SK-N-MC (cell line): ENCODE measurements at regions not wholly inside any gene's neighbourhood (a gene's known extent, or its start where the extent isn't known, plus 50 kb on each side); places are given as distances from the start of the nearest gene placed in this dataset.

Experiments used
- DNase-seq: peaks from one replicate; pipeline ENCODE4 v3.0.0-alpha.2; 2011; ENCODE audit warnings: low read depth, low spot score
- H3K27ac ChIP-seq: fragments of 200-600 bp; sonication (generic); 2 replicates; pipeline ENCODE4 v1.5.1; 2016; ENCODE audit warnings: mixed run types
- H3K36me3 ChIP-seq: fragments of 200-600 bp; sonication (generic); 2 replicates; pipeline ENCODE4 v1.6.1; 2017; ENCODE audit warnings: antibody characterized with exemption, low read length, mixed read lengths; ENCODE audit not compliant: insufficient read depth
- H3K4me3 ChIP-seq: fragments of 200-600 bp; sonication (generic); 2 replicates; pipeline ENCODE4 v1.5.1; 2016
- H3K9ac ChIP-seq: fragments of 200-600 bp; sonication (generic); 2 replicates; pipeline ENCODE4 v1.8.0; 2017; ENCODE audit warnings: mixed run types, mixed read lengths; ENCODE audit not compliant: insufficient read length
- H3K9me3 ChIP-seq: fragments of 200-600 bp; sonication (generic); 2 replicates; pipeline ENCODE4 v1.6.1; 2017; ENCODE audit warnings: low read depth, mild to moderate bottlenecking, antibody characterized with exemption, low read length, moderate library complexity, mixed read lengths
- EZH2 ChIP-seq: fragments of 200-600 bp; sonication (generic); IDR thresholded peaks from one replicate; pipeline ENCODE4 v1.6.1; 2017; ENCODE audit warnings: antibody characterized with exemption
- FOXP2 ChIP-seq: optimal IDR thresholded peaks from 2 replicates; pipeline ENCODE3; 2011; ENCODE audit warnings: mild to moderate bottlenecking, moderate library complexity; ENCODE audit not compliant: insufficient read depth; ENCODE audit errors: extremely low read length, control extremely low read depth
- POLR2AphosphoS5 ChIP-seq: IDR thresholded peaks from 2 replicates; pipeline ENCODE4 v1.6.1; 2012; ENCODE audit warnings: mild to moderate bottlenecking, low read depth, low read length, borderline replicate concordance

DNA sequence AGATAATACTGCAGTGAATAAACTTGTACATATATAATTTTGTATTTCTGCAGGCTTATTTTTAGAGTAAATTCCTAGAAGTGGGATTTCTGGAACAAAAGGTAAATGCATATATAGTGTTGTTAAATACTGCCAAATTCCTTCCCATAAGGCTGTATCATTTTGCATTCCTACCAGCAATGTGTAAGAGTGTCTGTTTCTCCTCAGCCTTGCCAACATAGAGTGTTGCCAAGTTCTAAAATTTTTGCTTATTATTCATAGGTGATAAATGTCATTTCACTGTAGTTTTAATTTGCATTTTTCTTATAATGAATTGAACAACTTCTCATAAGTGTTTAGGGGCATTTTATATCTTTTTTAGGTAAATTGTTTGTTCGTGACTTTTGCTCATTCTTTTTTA is 174.2 kb upstream of the ZBED5 start:
- H3K9ac ChIP-seq = no peak overlapping the region
- no peaks in the 10 kb centered on the region for H3K9me3 ChIP-seq
- TF ChIP-seq POLR2AphosphoS5 = no peak
- no peak for TF ChIP-seq EZH2
- TF ChIP-seq FOXP2 = no peak
- H3K36me3 ChIP-seq = no peaks in the 10 kb centered on the region
- no peak overlapping the region for H3K4me3 ChIP-seq
- DNase-seq = no peak
- H3K27ac ChIP-seq = no peak overlapping the region

GRCh38 chr11:11029027-11029426 is 171.2 kb upstream of the ZBED5 start:
- no peak overlapping the region for H3K4me3 ChIP-seq
- no peaks in the 10 kb centered on the region for H3K36me3 ChIP-seq
- no peaks in the 10 kb centered on the region for H3K9me3 ChIP-seq
- no peak overlapping the region for H3K27ac ChIP-seq
- H3K9ac ChIP-seq = no peak overlapping the region
- TF ChIP-seq FOXP2 (no peak), EZH2 (no peak), POLR2AphosphoS5 (no peak)
- no peak for DNase-seq

GRCh38 chr11:11028017-11028692 is 170.3 kb upstream of the ZBED5 start:
- DNase-seq = no peak
- TF ChIP-seq FOXP2 (no peak), POLR2AphosphoS5 (no peak), EZH2 (no peak)
- Histone ChIP-seq H3K36me3 (no peaks in the 10 kb centered on the region), H3K4me3 (no peak overlapping the region), H3K27ac (no peak overlapping the region), H3K9me3 (no peaks in the 10 kb centered on the region), H3K9ac (no peak overlapping the region)

- H3K27ac ChIP-seq = no peak overlapping the region
- TF ChIP-seq FOXP2 (no peak), POLR2AphosphoS5 (no peak), EZH2 (no peak)
- H3K9me3 ChIP-seq = no peaks in the 10 kb centered on the region
- no peak overlapping the region for H3K4me3 ChIP-seq
- no peak for DNase-seq
- no peaks in the 10 kb centered on the region for H3K36me3 ChIP-seq
- no peak overlapping the region for H3K9ac ChIP-seq
Observed at GRCh38 chr11:11027288-11027687, 169.4 kb upstream of the ZBED5 start.

DNA sequence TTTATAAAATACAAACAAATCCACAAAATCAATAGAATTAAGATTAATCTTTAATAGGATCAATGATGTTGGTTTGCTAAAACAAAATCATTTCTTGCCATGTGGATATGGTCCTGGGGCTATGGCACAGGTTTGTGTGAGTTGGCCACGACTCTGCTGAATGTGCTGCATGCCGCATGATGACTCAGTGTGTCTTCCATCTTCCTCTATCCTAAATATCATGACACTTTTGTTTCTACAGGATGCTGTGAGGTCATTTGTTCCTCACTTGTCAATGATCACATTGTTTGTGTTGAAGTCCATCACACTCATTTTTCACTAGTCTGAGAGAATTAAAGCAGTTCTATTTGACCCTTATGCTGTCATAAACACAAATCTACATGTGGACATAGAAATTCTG is 167.2 kb upstream of the ZBED5 start:
- DNase-seq = no peak
- Histone ChIP-seq H3K4me3 (no peak overlapping the region), H3K9me3 (no peaks in the 10 kb centered on the region), H3K27ac (no peak overlapping the region), H3K9ac (no peak overlapping the region), H3K36me3 (no peaks in the 10 kb centered on the region)
- TF ChIP-seq POLR2AphosphoS5 (no peak), FOXP2 (no peak), EZH2 (no peak)

DNA sequence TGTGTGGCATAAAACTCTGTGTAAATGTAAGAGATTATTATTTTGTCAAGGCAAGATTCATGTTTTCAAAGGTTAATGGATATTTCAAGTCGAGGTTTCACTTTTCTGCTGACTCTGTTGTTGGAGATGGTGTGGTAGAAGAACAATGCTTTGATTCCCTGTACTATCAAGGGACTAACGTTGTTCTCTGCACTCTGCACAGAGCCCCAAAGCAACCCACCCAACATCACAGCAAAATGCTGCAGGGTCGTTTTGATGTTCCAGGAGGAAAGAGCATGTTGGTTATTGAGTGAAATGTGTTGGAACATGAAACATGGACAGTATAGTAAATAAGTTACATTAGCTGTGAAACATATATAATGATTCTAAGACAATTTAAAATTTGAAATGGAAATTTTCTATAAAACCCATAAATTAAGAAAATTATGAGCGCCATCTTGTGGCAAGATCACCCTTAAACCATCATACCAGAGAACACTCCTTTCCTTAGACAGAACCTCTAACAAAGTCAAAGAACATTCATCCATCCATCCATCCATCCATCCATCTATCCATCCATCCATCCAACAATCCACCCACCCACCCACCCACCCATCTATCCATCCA is 164.4 kb upstream of the ZBED5 start:
- Histone ChIP-seq H3K27ac (no peak overlapping the region), H3K9ac (no peak overlapping the region), H3K36me3 (no peaks in the 10 kb centered on the region), H3K9me3 (no peaks in the 10 kb centered on the region), H3K4me3 (no peak overlapping the region)
- TF ChIP-seq FOXP2 (no peak), EZH2 (no peak), POLR2AphosphoS5 (no peak)
- no peak for DNase-seq

- Histone ChIP-seq H3K9ac (no peak overlapping the region), H3K4me3 (no peak overlapping the region), H3K9me3 (no peaks in the 10 kb centered on the region), H3K27ac (no peak overlapping the region), H3K36me3 (no peaks in the 10 kb centered on the region)
- DNase-seq = no peak
- TF ChIP-seq FOXP2 (no peak), EZH2 (no peak), POLR2AphosphoS5 (no peak)
Observed at GRCh38 chr11:11021563-11021962, 163.7 kb upstream of the ZBED5 start.

DNA sequence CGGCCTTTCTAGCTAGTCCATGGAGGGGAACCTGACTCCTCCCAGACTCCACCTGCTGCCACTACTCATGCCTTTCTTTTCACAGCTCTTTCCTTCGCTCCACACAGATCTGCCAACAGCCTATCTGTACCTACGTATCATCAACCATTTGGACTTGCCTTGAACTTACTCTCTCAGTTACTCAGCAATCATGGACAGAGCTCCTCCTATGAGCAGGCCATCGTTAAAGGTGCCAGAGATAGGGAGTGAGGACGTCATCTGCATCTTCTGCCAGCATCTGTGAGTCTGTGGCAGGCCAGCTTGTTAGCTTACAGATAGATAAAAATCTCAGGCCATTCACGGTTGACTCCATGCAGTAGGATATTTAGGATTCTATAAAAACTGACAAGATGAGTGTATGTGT is 162.9 kb upstream of the ZBED5 start:
- Histone ChIP-seq H3K36me3 (no peaks in the 10 kb centered on the region), H3K9me3 (no peaks in the 10 kb centered on the region), H3K27ac (no peak overlapping the region), H3K4me3 (no peak overlapping the region), H3K9ac (no peak overlapping the region)
- DNase-seq = no peak
- TF ChIP-seq POLR2AphosphoS5 = no peak
- no peak for TF ChIP-seq FOXP2
- TF ChIP-seq EZH2 = no peak

DNA sequence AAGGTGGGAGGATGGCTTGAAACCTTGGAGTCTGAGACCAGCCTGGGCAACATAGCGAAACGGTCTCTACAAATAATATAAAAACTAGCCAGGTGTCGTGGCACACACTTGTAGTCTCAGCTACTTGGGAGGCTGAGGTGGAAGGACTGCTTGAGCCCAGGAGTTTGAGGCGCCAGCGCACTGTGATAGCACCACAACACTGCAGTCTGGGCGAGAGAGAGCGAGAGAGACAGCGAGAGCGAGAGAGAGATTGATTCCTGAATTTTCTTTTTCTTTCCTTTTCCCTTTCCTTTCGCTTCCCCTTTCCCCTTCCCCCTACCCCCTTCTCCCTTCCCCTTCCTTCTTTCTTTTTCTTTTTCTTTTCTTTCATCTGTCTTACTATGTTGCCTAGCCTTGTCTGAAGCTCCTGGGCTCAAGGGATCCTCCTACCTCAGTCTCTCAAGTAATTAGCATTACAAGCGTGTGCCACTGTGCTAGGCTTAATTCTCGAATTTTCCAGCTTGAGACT is 162.4 kb upstream of the ZBED5 start:
- H3K9ac ChIP-seq = no peak overlapping the region
- no peak for DNase-seq
- no peaks in the 10 kb centered on the region for H3K9me3 ChIP-seq
- H3K36me3 ChIP-seq = no peaks in the 10 kb centered on the region
- TF ChIP-seq EZH2 = no peak
- no peak for TF ChIP-seq FOXP2
- no peak for TF ChIP-seq POLR2AphosphoS5
- H3K27ac ChIP-seq = no peak overlapping the region
- H3K4me3 ChIP-seq = no peak overlapping the region
